HCT116 (cell line): ENCODE measurements at regions not wholly inside any gene's neighbourhood (a gene's known extent, or its start where the extent isn't known, plus 50 kb on each side); places are given as distances from the start of the nearest gene placed in this dataset.

Experiments
- ATAC-seq: fragments of 200-7000 bp; cut with Tn5 transposase; 2 replicates; pipeline ENCODE4 v1.9.1; 2020; ENCODE audit warnings: mild to moderate bottlenecking, moderate library complexity
- BruUV-seq: library from RNA; stranded (reverse); fragments of 400-500 nt; replicated peaks from 2 replicates; lab custom pipeline; 2021; lab: Mats Ljungman, UMichigan
- CTCF ChIA-PET: fragments of 300-600 bp; sonication (Branson Sonifier 250); formaldehyde crosslinking; loops from one replicate; lab custom pipeline; 2021; ENCODE audit warnings: antibody characterized with exemption; lab: Charles Lee
- POLR2A ChIA-PET: fragments of 300-600, 350-600 bp; sonication (Branson Sonifier 250); formaldehyde crosslinking; loops from one replicate; lab custom pipeline; 2021; ENCODE audit warnings: antibody characterized with exemption; lab: Charles Lee
- RAD21 ChIA-PET, 2 experiments: fragments of 300-600 bp; sonication (Branson Sonifier 250); formaldehyde crosslinking; loops; one replicate each; lab custom pipeline; 2023; ENCODE audit warnings: low total read pairs in 2 of 2; ENCODE audit not compliant: uncharacterized antibody in 2 of 2, unreplicated experiment in 2 of 2, low non-redundant PET in 1 of 2; lab: Charles Lee
- DNase-seq: peaks from one replicate; pipeline ENCODE4 v3.0.0-alpha.2; 2010; ENCODE audit warnings: low read depth, low spot score
- H2AFZ ChIP-seq: fragments of 200-600 bp; shearing (Covaris generic), sonication (generic); 2 replicates; pipeline ENCODE4 v1.6.1; 2017; ENCODE audit warnings: low read depth, mixed run types, mixed read lengths, antibody characterized with exemption, low read length; ENCODE audit not compliant: poor library complexity, severe bottlenecking
- H3K27ac ChIP-seq: 2 replicates; pipeline ENCODE4 v1.5.1; 2012; ENCODE audit warnings: low read depth, low read length
- H3K27me3 ChIP-seq: fragments of 200-600 bp; sonication (generic); 2 replicates; pipeline ENCODE4 v1.6.1; 2016; ENCODE audit warnings: mixed run types, low read length, mixed read lengths; ENCODE audit not compliant: insufficient read depth
- H3K36me3 ChIP-seq, 2 experiments: fragments of 200-500 bp in 1 of 2; fragments of 200-600 bp in 1 of 2; sonication (Bioruptor generic) in 1 of 2; sonication (generic) in 1 of 2; 2 replicates each; pipeline versions ENCODE4 v1.5.1 to v1.6.1; 2014 to 2016; ENCODE audit warnings: low read length in 2 of 2, inconsistent platforms in 1 of 2, mixed read lengths in 1 of 2, mixed run types in 1 of 2; ENCODE audit not compliant: insufficient read depth in 2 of 2, control insufficient read depth in 1 of 2
- H3K4me1 ChIP-seq, 2 experiments: fragments of 200-600 bp in 1 of 2; sonication (generic) in 1 of 2; 2 replicates each; pipeline versions ENCODE4 v1.5.1 to v1.6.1; 2012 to 2017; ENCODE audit warnings: low read length in 2 of 2, inconsistent platforms in 1 of 2, mild to moderate bottlenecking in 1 of 2, mixed read lengths in 1 of 2, mixed run types in 1 of 2, moderate library complexity in 1 of 2; ENCODE audit not compliant: insufficient read depth in 2 of 2, control insufficient read depth in 1 of 2
- H3K4me2 ChIP-seq: fragments of 200-600 bp; sonication (generic); 2 replicates; pipeline ENCODE4 v1.6.1; 2017; ENCODE audit warnings: mixed run types, low read length, mixed read lengths
- H3K4me3 ChIP-seq, 2 experiments: fragments of 200-600 bp in 1 of 2; sonication (generic) in 1 of 2; replicated peaks in 1 of 2; 2 replicates each; pipeline ENCODE4 v1.5.1; 2011 to 2016; ENCODE audit warnings: low read length in 2 of 2, control low read depth in 1 of 2, low read depth in 1 of 2, mild to moderate bottlenecking in 1 of 2, mixed read lengths in 1 of 2, mixed run types in 1 of 2
- H3K79me2 ChIP-seq: fragments of 200-600 bp; sonication (generic); 2 replicates; pipeline ENCODE4 v1.6.1; 2017; ENCODE audit warnings: mild to moderate bottlenecking, mixed run types, low read length, moderate library complexity, mixed read lengths; ENCODE audit not compliant: insufficient read depth
- H3K9ac ChIP-seq: fragments of 200-600 bp; sonication (generic); 2 replicates; pipeline ENCODE4 v1.6.1; 2016; ENCODE audit warnings: low read length, mixed read lengths
- H3K9me2 ChIP-seq: fragments of 200-600 bp; sonication (generic), shearing (Covaris generic); 2 replicates; pipeline ENCODE4 v1.6.1; 2017; ENCODE audit warnings: mixed run types, mild to moderate bottlenecking, moderate library complexity; ENCODE audit not compliant: insufficient read depth
- H3K9me3 ChIP-seq, 2 experiments: fragments of 200-500 bp in 1 of 2; fragments of 200-600 bp in 1 of 2; sonication (Bioruptor generic) in 1 of 2; sonication (generic) in 1 of 2; 2 replicates each; pipeline ENCODE4 v1.6.1; 2014 to 2017; ENCODE audit warnings: low read length in 2 of 2, mixed read lengths in 2 of 2, inconsistent platforms in 1 of 2, low read depth in 1 of 2, mild to moderate bottlenecking in 1 of 2, mixed run types in 1 of 2, moderate library complexity in 1 of 2; ENCODE audit not compliant: control insufficient read depth in 1 of 2, insufficient read depth in 1 of 2
- H4K20me1 ChIP-seq: fragments of 200-600 bp; sonication (generic), shearing (Covaris generic); 2 replicates; pipeline ENCODE4 v1.6.1; 2017; ENCODE audit warnings: mixed run types, mild to moderate bottlenecking, moderate library complexity; ENCODE audit not compliant: insufficient read depth
- CBX3 ChIP-seq: IDR thresholded peaks from 2 replicates; pipeline ENCODE4 v1.6.1; 2012; ENCODE audit warnings: low read depth
- CEBPB ChIP-seq: IDR thresholded peaks from 2 replicates; pipeline ENCODE4 v1.6.1; 2012; ENCODE audit warnings: low read depth
- CTCF ChIP-seq, 3 experiments: fragments of 200-600 bp in 1 of 3; sonication (generic) in 1 of 3; IDR thresholded peaks in 2 of 3; conservative IDR thresholded peaks in 1 of 3; 2 replicates each; pipeline ENCODE4 v1.5.1; 2012 to 2017; ENCODE audit warnings: low read depth in 2 of 3, low read length in 2 of 3, antibody characterized with exemption in 1 of 3, borderline replicate concordance in 1 of 3, control low read depth in 1 of 3, mild to moderate bottlenecking in 1 of 3, mixed read lengths in 1 of 3, mixed run types in 1 of 3, moderate library complexity in 1 of 3; ENCODE audit not compliant: insufficient read depth in 1 of 3
- EGR1 ChIP-seq: IDR thresholded peaks from 2 replicates; pipeline ENCODE4 v1.6.1; 2012; ENCODE audit warnings: low read depth
- ELF1 ChIP-seq: IDR thresholded peaks from 2 replicates; pipeline ENCODE4 v1.6.1; 2012; ENCODE audit warnings: low read depth, borderline replicate concordance
- EZH2 ChIP-seq: fragments of 200-600 bp; sonication (generic); IDR thresholded peaks from 2 replicates; pipeline ENCODE4 v1.6.1; 2017; ENCODE audit warnings: antibody characterized with exemption, mixed run types
- EZH2phosphoT487 ChIP-seq: fragments of 200-600 bp; IDR thresholded peaks from 2 replicates; pipeline ENCODE4 v1.6.1; 2018; ENCODE audit warnings: antibody characterized with exemption, borderline replicate concordance
- FOSL1 ChIP-seq: IDR thresholded peaks from 2 replicates; pipeline ENCODE4 v1.6.1; 2012; ENCODE audit warnings: low read depth
- RAD21 ChIP-seq: IDR thresholded peaks from 2 replicates; pipeline ENCODE4 v1.6.1; 2012; ENCODE audit warnings: low read depth, mild to moderate bottlenecking
- SP1 ChIP-seq: IDR thresholded peaks from 2 replicates; pipeline ENCODE4 v1.6.1; 2012; ENCODE audit warnings: low read depth
- SRF ChIP-seq: IDR thresholded peaks from 2 replicates; pipeline ENCODE4 v1.6.1; 2012; ENCODE audit warnings: low read depth
- TCF7L2 ChIP-seq: IDR thresholded peaks from 2 replicates; pipeline ENCODE4 v1.7.0; 2011; ENCODE audit warnings: borderline replicate concordance, inconsistent platforms; ENCODE audit not compliant: insufficient read depth, insufficient read length; ENCODE audit errors: extremely low read depth
- ZFX ChIP-seq: fragments of 450-650 bp; IDR thresholded peaks from 2 replicates; pipeline ENCODE4 v1.6.1; 2017
- ZNF274 ChIP-seq: fragments of 200-500 bp; sonication (Bioruptor generic); IDR thresholded peaks from 2 replicates; pipeline ENCODE4 v1.6.1; 2014; ENCODE audit warnings: mild to moderate bottlenecking, low read depth, low read length, inconsistent platforms
- intact Hi-C: fragments of 100-400 bp; cut with micrococcal nuclease; formaldehyde crosslinking; loops from 2 replicates; pipeline ENCODE4 v1.10.0; 2022
- TF ChIP-seq, protein P1 (sequence below): IDR thresholded peaks from 2 replicates; pipeline ENCODE4 v1.6.1; 2012
- TF ChIP-seq, protein P2 (sequence below): IDR thresholded peaks from 2 replicates; pipeline ENCODE4 v1.6.1; 2011; ENCODE audit warnings: mild to moderate bottlenecking, low read length, moderate library complexity; ENCODE audit not compliant: insufficient replicate concordance; ENCODE audit errors: extremely low read depth

DNA sequence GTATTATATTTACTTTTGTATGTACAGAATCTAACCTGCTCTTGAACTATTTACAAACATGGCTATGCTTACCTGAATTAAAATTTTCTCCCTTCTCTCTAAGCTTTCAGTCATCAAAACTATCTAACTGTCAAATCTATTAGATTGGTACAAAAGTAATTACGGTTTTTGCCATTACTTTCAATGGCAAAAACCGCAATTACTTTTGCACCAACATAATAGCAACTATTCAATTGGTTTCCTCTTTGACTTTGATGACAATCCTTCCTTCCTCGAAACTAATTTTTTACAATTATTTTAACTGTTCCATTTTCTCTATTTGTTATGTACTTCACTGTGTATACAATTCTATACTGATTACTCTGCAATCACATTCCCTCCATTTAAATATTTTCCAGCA, 1019.4 kb upstream of the CDH2 start:
- Histone ChIP-seq H4K20me1 (no peaks in the 10 kb centered on the region), H3K4me3 (no peak overlapping the region), H3K9ac (no peak overlapping the region), H3K79me2 (no peaks in the 10 kb centered on the region), H3K9me2 (no peaks in the 10 kb centered on the region), H3K4me2 (no peak overlapping the region), H3K4me1 (no peaks in the 10 kb centered on the region), H2AFZ (no peak overlapping the region), H3K27me3 (no peaks in the 10 kb centered on the region), H3K36me3 (no peaks in the 10 kb centered on the region), H3K9me3 (no peaks in the 10 kb centered on the region), H3K27ac (no peak overlapping the region)
- ATAC-seq (no peak), DNase-seq (no peak)
- TF ChIP-seq SRF: no peak
- TF ChIP-seq RAD21: no peak
- TF ChIP-seq EZH2: no peak
- no peak for TF ChIP-seq TCF7L2
- no peak for TF ChIP-seq CEBPB
- no peak for TF ChIP-seq EZH2phosphoT487
- TF ChIP-seq ELF1: no peak
- TF ChIP-seq ZNF274: no peak
- no peak for TF ChIP-seq CTCF (IDR thresholded peaks at IDR 0.05 in 2 of 3, conservative IDR thresholded peaks at IDR 0.05 in 1 of 3; ENCODE audit: borderline replicate concordance in 1 of 3, insufficient read depth in 1 of 3, low read depth in 2 of 3, low read length in 2 of 3)
- TF ChIP-seq FOSL1: no peak
- no peak for TF ChIP-seq ZFX
- TF ChIP-seq, protein P1, sequence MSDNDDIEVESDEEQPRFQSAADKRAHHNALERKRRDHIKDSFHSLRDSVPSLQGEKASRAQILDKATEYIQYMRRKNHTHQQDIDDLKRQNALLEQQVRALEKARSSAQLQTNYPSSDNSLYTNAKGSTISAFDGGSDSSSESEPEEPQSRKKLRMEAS: no peak
- no peak for TF ChIP-seq SP1
- TF ChIP-seq, protein P2, sequence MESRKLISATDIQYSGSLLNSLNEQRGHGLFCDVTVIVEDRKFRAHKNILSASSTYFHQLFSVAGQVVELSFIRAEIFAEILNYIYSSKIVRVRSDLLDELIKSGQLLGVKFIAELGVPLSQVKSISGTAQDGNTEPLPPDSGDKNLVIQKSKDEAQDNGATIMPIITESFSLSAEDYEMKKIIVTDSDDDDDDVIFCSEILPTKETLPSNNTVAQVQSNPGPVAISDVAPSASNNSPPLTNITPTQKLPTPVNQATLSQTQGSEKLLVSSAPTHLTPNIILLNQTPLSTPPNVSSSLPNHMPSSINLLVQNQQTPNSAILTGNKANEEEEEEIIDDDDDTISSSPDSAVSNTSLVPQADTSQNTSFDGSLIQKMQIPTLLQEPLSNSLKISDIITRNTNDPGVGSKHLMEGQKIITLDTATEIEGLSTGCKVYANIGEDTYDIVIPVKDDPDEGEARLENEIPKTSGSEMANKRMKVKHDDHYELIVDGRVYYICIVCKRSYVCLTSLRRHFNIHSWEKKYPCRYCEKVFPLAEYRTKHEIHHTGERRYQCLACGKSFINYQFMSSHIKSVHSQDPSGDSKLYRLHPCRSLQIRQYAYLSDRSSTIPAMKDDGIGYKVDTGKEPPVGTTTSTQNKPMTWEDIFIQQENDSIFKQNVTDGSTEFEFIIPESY: no peak
- TF ChIP-seq CBX3: no peak
- TF ChIP-seq EGR1: no peak
- CTCF ChIA-PET: no interaction called here
- BruUV-seq: no TSS peak
- intact Hi-C loops: no loop called here
- POLR2A ChIA-PET: no interaction called here
- RAD21 ChIA-PET: no interaction called here
